ENCODE measurements at regions not wholly inside any gene's neighbourhood (a gene's known extent, or its start where the extent isn't known, plus 50 kb on each side); places are given as distances from the start of the nearest gene placed in this dataset.

- Histone ChIP-seq H3K4me1 (peaks cover 0 to 3% (median 0%) of the 10 kb centered on the region in 3 donors), H3K36me3 (no peaks in the 10 kb centered on the region), H3K4me3 (no peak overlapping the region), H3K27me3 (no peaks in the 10 kb centered on the region), H3K9me3 (no peaks in the 10 kb centered on the region), H3K27ac (no peak overlapping the region)
- no peak for DNase-seq
- intact Hi-C loops (cut with DNase I) = no loop called here
- TF ChIP-seq CTCF (IDR thresholded peaks at IDR 0.05) = no peak
- WGBS, 2 donors = 22 to 30% methylated on average over 1 of the region's 1 CpG
- no peak for ATAC-seq
- FAIRE-seq = no peak
These were observed 131.4 kb upstream of the CNTN1 start for GRCh38 chr12:40560848-40561247.

GRCh38 chr12:40561395-40561966 lies 130.8 kb upstream of the CNTN1 start:
- H3K9me3 ChIP-seq = no peaks in the 10 kb centered on the region
- ATAC-seq = no peak
- no peak overlapping the region for H3K4me3 ChIP-seq
- H3K27me3 ChIP-seq = no peaks in the 10 kb centered on the region
- no peak for TF ChIP-seq CTCF (IDR thresholded peaks at IDR 0.05)
- H3K36me3 ChIP-seq = no peaks in the 10 kb centered on the region
- no peak for FAIRE-seq
- peaks cover 0 to 3% (median 0%) of the 10 kb centered on the region in 3 donors for H3K4me1 ChIP-seq
- no peak overlapping the region for H3K27ac ChIP-seq
- intact Hi-C loops (cut with DNase I) = no loop called here
- WGBS, 2 donors = 64 to 75% methylated on average over 4 of the region's 4 CpGs
- no peak for DNase-seq

GRCh38 chr12:40565029-40565633 lies 127.1 kb upstream of the CNTN1 start:
- ATAC-seq (no peak), DNase-seq (no peak), FAIRE-seq (no peak)
- 46 to 65% methylated on average over 5 of the region's 5 CpGs for WGBS, 2 donors
- intact Hi-C loops (cut with DNase I) = no loop called here
- Histone ChIP-seq H3K9me3 (no peaks in the 10 kb centered on the region), H3K4me1 (no peaks in the 10 kb centered on the region), H3K36me3 (no peaks in the 10 kb centered on the region), H3K27ac (no peak overlapping the region), H3K4me3 (no peak overlapping the region), H3K27me3 (no peaks in the 10 kb centered on the region)
- TF ChIP-seq CTCF (IDR thresholded peaks at IDR 0.05) = no peak

GRCh38 chr12:40566271-40566670 lies 126.0 kb upstream of the CNTN1 start:
- 75 to 76% methylated on average over 1 of the region's 1 CpG for WGBS, 2 donors
- TF ChIP-seq CTCF (IDR thresholded peaks at IDR 0.05) = no peak
- intact Hi-C loops (cut with DNase I) = no loop called here
- ATAC-seq (no peak), FAIRE-seq (no peak), DNase-seq (no peak)
- H3K36me3 ChIP-seq = no peaks in the 10 kb centered on the region
- H3K27me3 ChIP-seq = no peaks in the 10 kb centered on the region
- H3K4me3 ChIP-seq = no peak overlapping the region
- no peak overlapping the region for H3K27ac ChIP-seq
- no peaks in the 10 kb centered on the region for H3K4me1 ChIP-seq
- no peaks in the 10 kb centered on the region for H3K9me3 ChIP-seq

GRCh38 chr12:40569626-40570179 lies 122.5 kb upstream of the CNTN1 start:
- no peak overlapping the region for H3K4me3 ChIP-seq
- TF ChIP-seq CTCF (IDR thresholded peaks at IDR 0.05) = no peak
- DNase-seq (no peak), ATAC-seq (no peak), FAIRE-seq (no peak)
- H3K36me3 ChIP-seq = no peaks in the 10 kb centered on the region
- no peak overlapping the region for H3K27ac ChIP-seq
- H3K4me1 ChIP-seq = no peaks in the 10 kb centered on the region
- no peaks in the 10 kb centered on the region for H3K9me3 ChIP-seq
- no peaks in the 10 kb centered on the region for H3K27me3 ChIP-seq
- WGBS, 2 donors = 37 to 47% methylated on average over 1 of the region's 1 CpG
- intact Hi-C loops (cut with DNase I) = no loop called here

Data from pancreas (tissue), 10 donors.